Epithelial cell of esophagus (primary cell): ENCODE measurements at regions not wholly inside any gene's neighbourhood (a gene's known extent, or its start where the extent isn't known, plus 50 kb on each side); places are given as distances from the start of the nearest gene placed in this dataset.
A peak's percentile ranks its signal among the peaks of the same experiment; 100 is the strongest.

ENCODE experiments used
- DNase-seq: peaks from one replicate; pipeline ENCODE4 v3.0.0; 2010; ENCODE audit warnings: low read depth
- H3K4me3 ChIP-seq: 2 replicates; pipeline ENCODE4 v1.5.1; 2011; ENCODE audit warnings: mild to moderate bottlenecking, low read length, control low read depth
- CTCF ChIP-seq: IDR thresholded peaks from 2 replicates; pipeline ENCODE4 v1.5.1; 2011; ENCODE audit warnings: low read depth, mild to moderate bottlenecking, low read length, control low read depth, inconsistent platforms; ENCODE audit not compliant: insufficient read depth; ENCODE audit errors: missing control alignments

- no peak for TF ChIP-seq CTCF
- H3K4me3 ChIP-seq, result no peak overlapping the region
- DNase-seq, result no peak
These were observed 352.4 kb upstream of the TMCO5A start for GRCh38 chr15:37581866-37582532.

GRCh38 chr15:37582852-37583251 is 351.6 kb upstream of the TMCO5A start:
- no peak overlapping the region for H3K4me3 ChIP-seq
- no peak for TF ChIP-seq CTCF
- DNase-seq, result no peak

GRCh38 chr15:37586011-37586583 is 348.3 kb upstream of the TMCO5A start:
- no peak overlapping the region for H3K4me3 ChIP-seq
- TF ChIP-seq CTCF, result no peak
- DNase-seq, result peak; percentile 13

- no peak overlapping the region for H3K4me3 ChIP-seq
- no peak for DNase-seq
- no peak for TF ChIP-seq CTCF
These were observed 347.5 kb upstream of the TMCO5A start for GRCh38 chr15:37586976-37587375.

GRCh38 chr15:37594417-37594816 is 340.0 kb upstream of the TMCO5A start:
- no peak for TF ChIP-seq CTCF
- no peak overlapping the region for H3K4me3 ChIP-seq
- DNase-seq, result peak; percentile 0

GRCh38 chr15:37595426-37595970 is 338.9 kb upstream of the TMCO5A start:
- DNase-seq, result no peak
- TF ChIP-seq CTCF, result no peak
- no peak overlapping the region for H3K4me3 ChIP-seq
